IMR-90 (cell line): ENCODE measurements at regions not wholly inside any gene's neighbourhood (a gene's known extent, or its start where the extent isn't known, plus 50 kb on each side); places are given as distances from the start of the nearest gene placed in this dataset.

ENCODE experiments used
- ATAC-seq: fragments of 200-7000 bp; cut with Tn5 transposase; 2 replicates; pipeline ENCODE4 v1.9.1; 2020; ENCODE audit warnings: low read depth, mild to moderate bottlenecking, moderate library complexity
- BruUV-seq: library from RNA; stranded (reverse); fragments of 400-500 nt; replicated peaks from 2 replicates; lab custom pipeline; 2021; lab: Mats Ljungman, UMichigan
- CTCF ChIA-PET: fragments of 300-600 bp; formaldehyde crosslinking; extraction: SDS; loops from one replicate; lab custom pipeline; 2021; ENCODE audit warnings: antibody characterized with exemption; lab: Yijun Ruan, JAX
- POLR2A ChIA-PET: fragments of 300-600 bp; sonication (Branson Sonifier 250); formaldehyde crosslinking; loops from one replicate; lab custom pipeline; 2022; ENCODE audit warnings: antibody characterized with exemption; ENCODE audit not compliant: unreplicated experiment; lab: Charles Lee
- DNase-seq: peaks from one replicate; pipeline ENCODE4 v3.0.0; 2013
- H2AFZ ChIP-seq: replicated peaks from 2 replicates; pipeline ENCODE3; 2013; ENCODE audit warnings: low read length, mild to moderate bottlenecking; ENCODE audit not compliant: poor library complexity
- H2AK5ac ChIP-seq: 2 replicates; pipeline ENCODE4 v1.6.1; 2013; ENCODE audit warnings: low read depth, low read length, inconsistent platforms
- H2AK9ac ChIP-seq: replicated peaks from 2 replicates; pipeline ENCODE3; 2013; ENCODE audit warnings: mild to moderate bottlenecking, low read depth, low read length, moderate library complexity; ENCODE audit not compliant: poor library complexity
- H2BK120ac ChIP-seq: 2 replicates; pipeline ENCODE4 v1.6.1; 2013; ENCODE audit warnings: low read depth, low read length, inconsistent platforms
- H2BK15ac ChIP-seq: 3 replicates; pipeline ENCODE4 v1.6.1; 2013; ENCODE audit warnings: low read depth, low read length, inconsistent platforms
- H2BK20ac ChIP-seq: 2 replicates; pipeline ENCODE4 v1.6.1; 2013; ENCODE audit warnings: low read depth, mild to moderate bottlenecking, inconsistent platforms, low read length, moderate library complexity
- H2BK5ac ChIP-seq: 2 replicates; pipeline ENCODE4 v1.6.1; 2013; ENCODE audit warnings: mild to moderate bottlenecking, low read depth, low read length, inconsistent platforms; ENCODE audit not compliant: poor library complexity, severe bottlenecking
- H3K14ac ChIP-seq: replicated peaks from 2 replicates; pipeline ENCODE4 v1.6.1; 2013; ENCODE audit warnings: low read depth, low read length, inconsistent platforms
- H3K18ac ChIP-seq: 2 replicates; pipeline ENCODE4 v1.6.1; 2013; ENCODE audit warnings: low read depth, low read length, control low read depth
- H3K23ac ChIP-seq: 2 replicates; pipeline ENCODE4 v1.6.1; 2013; ENCODE audit warnings: low read depth, low read length, inconsistent platforms
- H3K27ac ChIP-seq: 2 replicates; pipeline ENCODE4 v1.5.1; 2013; ENCODE audit warnings: mild to moderate bottlenecking, control low read depth, low read length; ENCODE audit not compliant: insufficient read depth
- H3K27me3 ChIP-seq: 2 replicates; pipeline ENCODE4 v1.6.1; 2013; ENCODE audit warnings: low read length; ENCODE audit not compliant: control insufficient read depth, insufficient read depth
- H3K36me3 ChIP-seq: 2 replicates; pipeline ENCODE4 v1.6.1; 2013; ENCODE audit warnings: low read length, mixed read lengths; ENCODE audit not compliant: control insufficient read depth, insufficient read depth
- H3K4ac ChIP-seq: 2 replicates; pipeline ENCODE4 v1.6.1; 2013; ENCODE audit warnings: low read depth, low read length, inconsistent platforms
- H3K4me1 ChIP-seq: 2 replicates; pipeline ENCODE4 v1.6.1; 2013; ENCODE audit warnings: low read length, mixed read lengths; ENCODE audit not compliant: control insufficient read depth, insufficient read depth
- H3K4me2 ChIP-seq: 2 replicates; pipeline ENCODE4 v1.6.1; 2013; ENCODE audit warnings: low read depth, mild to moderate bottlenecking, control low read depth, low read length, moderate library complexity
- H3K4me3 ChIP-seq: 2 replicates; pipeline ENCODE4 v1.5.1; 2013; ENCODE audit warnings: low read depth, mild to moderate bottlenecking, control low read depth, low read length, moderate library complexity; ENCODE audit not compliant: insufficient read depth
- H3K56ac ChIP-seq: 2 replicates; pipeline ENCODE4 v1.6.1; 2013; ENCODE audit warnings: low read length, inconsistent platforms; ENCODE audit not compliant: insufficient read depth; ENCODE audit errors: extremely low read depth
- H3K79me1 ChIP-seq, 2 experiments: 2 replicates each; pipeline ENCODE4 v1.6.1; 2013; ENCODE audit warnings: low read length in 2 of 2, inconsistent platforms in 1 of 2, low read depth in 1 of 2
- H3K9ac ChIP-seq: 2 replicates; pipeline ENCODE4 v1.6.1; 2013; ENCODE audit warnings: low read depth, low read length, control low read depth
- H3K9me1 ChIP-seq: 2 replicates; pipeline ENCODE4 v1.6.1; 2013; ENCODE audit warnings: low read length, inconsistent platforms; ENCODE audit not compliant: insufficient read depth
- H3K9me3 ChIP-seq: 2 replicates; pipeline ENCODE4 v1.6.1; 2013; ENCODE audit warnings: low read length; ENCODE audit not compliant: control insufficient read depth, insufficient read depth
- H4K20me1 ChIP-seq: 2 replicates; pipeline ENCODE4 v1.6.1; 2013; ENCODE audit warnings: low read length, inconsistent platforms; ENCODE audit not compliant: insufficient read depth
- H4K5ac ChIP-seq: 2 replicates; pipeline ENCODE4 v1.6.1; 2013; ENCODE audit warnings: mild to moderate bottlenecking, low read depth, low read length, control low read depth
- H4K8ac ChIP-seq, 2 experiments: 2 replicates each; pipeline ENCODE4 v1.6.1; 2013; ENCODE audit warnings: low read depth in 2 of 2, low read length in 2 of 2, control low read depth in 1 of 2, inconsistent platforms in 1 of 2
- H4K91ac ChIP-seq: 2 replicates; pipeline ENCODE4 v1.6.1; 2013; ENCODE audit warnings: low read depth, low read length, inconsistent platforms; ENCODE audit not compliant: insufficient read depth
- BHLHE40 ChIP-seq: fragments of 150-350 bp; IDR thresholded peaks from 2 replicates; pipeline ENCODE4 v1.6.1; 2016; ENCODE audit warnings: mild to moderate bottlenecking, low read depth, low read length
- CEBPB ChIP-seq: IDR thresholded peaks from 2 replicates; pipeline ENCODE4 v1.6.1; 2012; ENCODE audit warnings: low read depth, low read length, improper control_type of control experiment
- CHD1 ChIP-seq: IDR thresholded peaks from 2 replicates; pipeline ENCODE4 v1.6.1; 2012; ENCODE audit warnings: low read depth, low read length, improper control_type of control experiment
- FOS ChIP-seq: fragments of 150-350 bp; IDR thresholded peaks from 2 replicates; pipeline ENCODE4 v1.6.1; 2016; ENCODE audit warnings: low read depth, low read length
- MAZ ChIP-seq: IDR thresholded peaks from 2 replicates; pipeline ENCODE4 v1.6.1; 2012; ENCODE audit warnings: low read depth, mild to moderate bottlenecking, low read length, improper control_type of control experiment, moderate library complexity, borderline replicate concordance
- NFE2L2 ChIP-seq: fragments of 150-350 bp; IDR thresholded peaks from 2 replicates; pipeline ENCODE4 v1.6.1; 2016; ENCODE audit warnings: low read depth, mild to moderate bottlenecking, low read length
- POLR2A ChIP-seq: IDR thresholded peaks from 2 replicates; pipeline ENCODE4 v1.6.1; 2012; ENCODE audit warnings: mild to moderate bottlenecking, low read depth, low read length
- RAD21 ChIP-seq: IDR thresholded peaks from 2 replicates; pipeline ENCODE4 v1.6.1; 2012; ENCODE audit warnings: low read length, improper control_type of control experiment
- RCOR1 ChIP-seq: IDR thresholded peaks from 2 replicates; pipeline ENCODE4 v1.6.1; 2012; ENCODE audit warnings: mild to moderate bottlenecking, low read length, improper control_type of control experiment; ENCODE audit not compliant: insufficient replicate concordance
- RFX5 ChIP-seq: IDR thresholded peaks from 2 replicates; pipeline ENCODE4 v1.8.0; 2012; ENCODE audit warnings: low read depth, mild to moderate bottlenecking, low read length, moderate library complexity
- SMC3 ChIP-seq: fragments of 150-350 bp; IDR thresholded peaks from 2 replicates; pipeline ENCODE4 v1.6.1; 2016; ENCODE audit warnings: low read depth, mild to moderate bottlenecking, antibody characterized with exemption, low read length, moderate library complexity
- WGBS, 2 experiments: methylation state at CpG; one replicate each; pipeline versions ENCODE4 v1.1.5 to v1.1.7; 2013; ENCODE audit warnings: missing lambda C conversion rate in 2 of 2; ENCODE audit not compliant: insufficient read length in 1 of 2; ENCODE audit errors: extremely low coverage in 2 of 2; 5-methylcytosine and 5-hydroxymethylcytosine counted together
- dilution Hi-C: fragments of 300-500 bp; cut with HindIII; formaldehyde crosslinking; loops from one replicate; pipeline ENCODE4 v1.14.3; 2018; ENCODE audit warnings: low sequenced_read_pairs; ENCODE audit not compliant: unreplicated experiment
- in situ Hi-C: fragments of 300-500 bp; cut with MboI; formaldehyde crosslinking; loops from 3 replicates; pipeline ENCODE4 v1.14.3; 2019; ENCODE audit warnings: low sequenced_read_pairs, inconsistent platforms, mixed read lengths
- intact Hi-C: fragments of 100-400 bp; cut with micrococcal nuclease; formaldehyde crosslinking; loops from 2 replicates; pipeline ENCODE4 v1.10.0; 2022
- TF ChIP-seq, protein P1 (sequence below): conservative IDR thresholded peaks from 2 replicates; pipeline ENCODE4 v1.5.1; 2012; ENCODE audit warnings: mild to moderate bottlenecking, low read depth, low read length, improper control_type of control experiment
- TF ChIP-seq, protein P2 (sequence below): fragments of 150-350 bp; IDR thresholded peaks from 2 replicates; pipeline ENCODE4 v1.6.1; 2016; ENCODE audit warnings: low read depth, mild to moderate bottlenecking, low read length, moderate library complexity, borderline replicate concordance
- TF ChIP-seq, protein P3 (sequence below): fragments of 150-350 bp; IDR thresholded peaks from 2 replicates; pipeline ENCODE4 v1.6.1; 2017; ENCODE audit warnings: mild to moderate bottlenecking, antibody characterized with exemption, low read length, low read depth

DNA sequence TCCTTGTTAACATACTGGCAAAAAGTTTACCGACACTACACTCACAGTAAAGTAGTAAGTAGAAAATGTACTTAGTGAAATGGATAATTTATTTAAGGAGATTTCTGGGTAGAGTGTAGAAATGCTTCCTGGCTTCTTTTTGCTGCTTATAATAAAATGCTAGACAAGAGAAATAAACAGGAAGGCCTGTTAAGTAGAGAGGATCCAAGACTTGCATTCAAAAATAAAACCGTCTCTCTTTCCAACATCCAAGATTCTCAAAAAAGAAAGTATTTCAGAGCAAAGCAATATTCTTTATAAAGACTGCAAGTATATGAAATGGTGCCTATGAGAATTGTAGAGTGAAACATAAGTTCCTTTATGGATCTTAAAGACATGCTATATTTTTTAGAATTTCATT is 77.0 kb upstream of the CNTN6 start:
- dilution Hi-C loops = no loop called here
- H3K9me3 ChIP-seq = peaks cover 7% of the 10 kb centered on the region
- ATAC-seq (no peak), DNase-seq (no peak)
- no peak overlapping the region for H2AK9ac ChIP-seq
- H2BK20ac ChIP-seq = no peak overlapping the region
- no peaks in the 10 kb centered on the region for H3K36me3 ChIP-seq
- CTCF ChIA-PET = no interaction called here
- H2BK15ac ChIP-seq = no peak overlapping the region
- H2BK120ac ChIP-seq = no peak overlapping the region
- no peaks in the 10 kb centered on the region for H3K9me1 ChIP-seq
- in situ Hi-C loops = no loop called here
- WGBS, 2 experiments = no CpG with 5 or more reads among the region's 2 CpGs
- no peak overlapping the region for H2AFZ ChIP-seq
- H4K5ac ChIP-seq = no peak overlapping the region
- H3K9ac ChIP-seq = no peak overlapping the region
- intact Hi-C loops = no loop called here
- no peaks in the 10 kb centered on the region for H3K27me3 ChIP-seq
- H4K20me1 ChIP-seq = no peaks in the 10 kb centered on the region
- H2AK5ac ChIP-seq = no peak overlapping the region
- no peak overlapping the region for H4K91ac ChIP-seq
- H3K27ac ChIP-seq = no peak overlapping the region
- H3K23ac ChIP-seq = no peak overlapping the region
- no peak overlapping the region for H2BK5ac ChIP-seq
- no peak overlapping the region for H4K8ac ChIP-seq
- H3K4me1 ChIP-seq = no peaks in the 10 kb centered on the region
- BruUV-seq = no TSS peak
- no peaks in the 10 kb centered on the region for H3K79me1 ChIP-seq
- H3K4me2 ChIP-seq = no peak overlapping the region
- H3K4me3 ChIP-seq = no peak overlapping the region
- no peak overlapping the region for H3K18ac ChIP-seq
- POLR2A ChIA-PET = no interaction called here
- H3K14ac ChIP-seq = no peak overlapping the region
- TF ChIP-seq NFE2L2 (no peak), RCOR1 (no peak), SMC3 (no peak), RAD21 (no peak), BHLHE40 (no peak), CEBPB (no peak), POLR2A (no peak), FOS (no peak), CHD1 (no peak), MAZ (no peak), RFX5 (no peak)
- TF ChIP-seq, protein P1, sequence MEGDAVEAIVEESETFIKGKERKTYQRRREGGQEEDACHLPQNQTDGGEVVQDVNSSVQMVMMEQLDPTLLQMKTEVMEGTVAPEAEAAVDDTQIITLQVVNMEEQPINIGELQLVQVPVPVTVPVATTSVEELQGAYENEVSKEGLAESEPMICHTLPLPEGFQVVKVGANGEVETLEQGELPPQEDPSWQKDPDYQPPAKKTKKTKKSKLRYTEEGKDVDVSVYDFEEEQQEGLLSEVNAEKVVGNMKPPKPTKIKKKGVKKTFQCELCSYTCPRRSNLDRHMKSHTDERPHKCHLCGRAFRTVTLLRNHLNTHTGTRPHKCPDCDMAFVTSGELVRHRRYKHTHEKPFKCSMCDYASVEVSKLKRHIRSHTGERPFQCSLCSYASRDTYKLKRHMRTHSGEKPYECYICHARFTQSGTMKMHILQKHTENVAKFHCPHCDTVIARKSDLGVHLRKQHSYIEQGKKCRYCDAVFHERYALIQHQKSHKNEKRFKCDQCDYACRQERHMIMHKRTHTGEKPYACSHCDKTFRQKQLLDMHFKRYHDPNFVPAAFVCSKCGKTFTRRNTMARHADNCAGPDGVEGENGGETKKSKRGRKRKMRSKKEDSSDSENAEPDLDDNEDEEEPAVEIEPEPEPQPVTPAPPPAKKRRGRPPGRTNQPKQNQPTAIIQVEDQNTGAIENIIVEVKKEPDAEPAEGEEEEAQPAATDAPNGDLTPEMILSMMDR = no peak
- TF ChIP-seq, protein P2, sequence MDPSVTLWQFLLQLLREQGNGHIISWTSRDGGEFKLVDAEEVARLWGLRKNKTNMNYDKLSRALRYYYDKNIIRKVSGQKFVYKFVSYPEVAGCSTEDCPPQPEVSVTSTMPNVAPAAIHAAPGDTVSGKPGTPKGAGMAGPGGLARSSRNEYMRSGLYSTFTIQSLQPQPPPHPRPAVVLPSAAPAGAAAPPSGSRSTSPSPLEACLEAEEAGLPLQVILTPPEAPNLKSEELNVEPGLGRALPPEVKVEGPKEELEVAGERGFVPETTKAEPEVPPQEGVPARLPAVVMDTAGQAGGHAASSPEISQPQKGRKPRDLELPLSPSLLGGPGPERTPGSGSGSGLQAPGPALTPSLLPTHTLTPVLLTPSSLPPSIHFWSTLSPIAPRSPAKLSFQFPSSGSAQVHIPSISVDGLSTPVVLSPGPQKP = no peak
- TF ChIP-seq, protein P3, sequence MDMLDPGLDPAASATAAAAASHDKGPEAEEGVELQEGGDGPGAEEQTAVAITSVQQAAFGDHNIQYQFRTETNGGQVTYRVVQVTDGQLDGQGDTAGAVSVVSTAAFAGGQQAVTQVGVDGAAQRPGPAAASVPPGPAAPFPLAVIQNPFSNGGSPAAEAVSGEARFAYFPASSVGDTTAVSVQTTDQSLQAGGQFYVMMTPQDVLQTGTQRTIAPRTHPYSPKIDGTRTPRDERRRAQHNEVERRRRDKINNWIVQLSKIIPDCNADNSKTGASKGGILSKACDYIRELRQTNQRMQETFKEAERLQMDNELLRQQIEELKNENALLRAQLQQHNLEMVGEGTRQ = no peak
- H3K56ac ChIP-seq = no peak overlapping the region
- H3K4ac ChIP-seq = no peak overlapping the region
